GM19099 (cell line): ENCODE measurements at regions not wholly inside any gene's neighbourhood (a gene's known extent, or its start where the extent isn't known, plus 50 kb on each side); places are given as distances from the start of the nearest gene placed in this dataset.

Experiments used
- POLR2A ChIP-seq: IDR thresholded peaks from 3 replicates; pipeline ENCODE4 v1.6.1; 2011; ENCODE audit warnings: low read depth; ENCODE audit not compliant: insufficient read length; ENCODE audit errors: extremely low read depth

DNA sequence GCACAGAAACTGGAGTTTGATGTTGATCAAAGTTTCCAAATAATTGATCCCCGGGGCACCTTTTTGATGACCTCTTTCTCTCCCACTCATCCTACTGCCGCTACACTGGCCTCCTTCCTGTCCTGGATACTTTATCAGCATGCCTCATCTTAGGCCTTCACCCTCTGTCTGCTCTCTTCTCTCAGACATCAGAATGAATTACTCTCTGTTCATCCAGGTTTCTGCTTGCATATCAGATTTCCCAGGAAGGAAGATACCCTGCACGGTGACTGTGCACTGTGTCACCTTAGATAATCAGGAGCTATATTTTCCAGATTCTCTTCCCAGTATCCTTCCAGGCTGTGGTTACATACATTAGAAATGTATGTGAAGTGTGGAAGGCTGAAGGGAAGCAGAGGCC, 397.0 kb downstream of the DIRAS2 start:
- TF ChIP-seq POLR2A, result no peak

DNA sequence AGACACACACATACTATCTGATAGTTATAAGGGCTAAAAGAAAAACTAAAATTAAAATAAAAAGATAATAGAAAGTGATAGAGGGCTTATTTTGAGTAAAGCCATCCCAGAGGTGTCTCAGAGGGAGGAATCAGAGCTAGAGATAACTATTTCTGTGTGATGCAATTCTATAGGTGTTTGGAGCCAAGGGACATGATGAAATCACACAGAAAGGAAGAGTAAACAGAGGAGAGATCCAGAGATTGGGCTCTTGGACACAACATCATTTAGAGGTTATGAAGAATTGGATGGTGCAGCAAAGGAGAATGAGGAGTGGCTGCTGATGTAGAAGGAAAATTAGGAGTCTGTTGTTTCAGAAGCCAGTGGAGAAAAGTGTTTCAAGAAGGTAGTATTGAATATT, 393.5 kb downstream of the DIRAS2 start:
- no peak for TF ChIP-seq POLR2A

DNA sequence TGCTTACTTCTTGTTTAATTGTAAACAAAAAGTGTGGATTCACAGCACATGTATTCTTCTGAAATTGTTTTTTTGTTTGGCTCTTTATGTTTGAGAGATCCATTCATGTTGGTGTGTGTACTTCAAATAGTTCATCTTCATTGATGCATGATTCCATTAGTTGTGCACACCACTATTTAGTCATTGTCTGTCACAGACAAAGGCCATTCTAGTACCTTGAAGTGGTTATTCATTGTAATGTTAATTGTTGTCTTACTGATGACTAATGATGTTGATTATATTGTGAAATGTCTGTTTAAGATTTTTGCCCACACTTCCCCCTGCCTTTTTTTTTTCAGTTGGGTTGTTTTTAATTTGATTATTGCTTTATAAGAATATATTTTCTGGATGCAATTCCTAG, 391.3 kb downstream of the DIRAS2 start:
- TF ChIP-seq POLR2A, result no peak

DNA sequence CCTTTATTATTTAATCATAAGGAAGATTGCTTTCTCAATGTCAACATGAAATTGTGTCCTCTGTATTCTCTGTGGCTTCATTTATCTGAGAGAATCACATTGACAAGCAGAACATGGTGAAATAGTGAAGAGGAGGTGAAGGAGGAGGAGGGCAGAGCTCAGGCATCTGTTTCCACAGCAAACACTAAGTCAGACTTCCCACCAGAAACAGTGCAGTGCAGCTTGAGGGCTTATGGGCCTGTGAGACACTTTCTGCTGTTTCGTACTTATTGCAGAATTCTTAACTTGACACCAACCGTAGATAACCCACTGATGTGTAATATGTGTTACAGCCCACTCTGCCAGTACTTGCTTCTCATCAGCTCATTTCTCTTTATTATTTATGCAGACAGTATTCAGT, 386.3 kb downstream of the DIRAS2 start:
- no peak for TF ChIP-seq POLR2A

DNA sequence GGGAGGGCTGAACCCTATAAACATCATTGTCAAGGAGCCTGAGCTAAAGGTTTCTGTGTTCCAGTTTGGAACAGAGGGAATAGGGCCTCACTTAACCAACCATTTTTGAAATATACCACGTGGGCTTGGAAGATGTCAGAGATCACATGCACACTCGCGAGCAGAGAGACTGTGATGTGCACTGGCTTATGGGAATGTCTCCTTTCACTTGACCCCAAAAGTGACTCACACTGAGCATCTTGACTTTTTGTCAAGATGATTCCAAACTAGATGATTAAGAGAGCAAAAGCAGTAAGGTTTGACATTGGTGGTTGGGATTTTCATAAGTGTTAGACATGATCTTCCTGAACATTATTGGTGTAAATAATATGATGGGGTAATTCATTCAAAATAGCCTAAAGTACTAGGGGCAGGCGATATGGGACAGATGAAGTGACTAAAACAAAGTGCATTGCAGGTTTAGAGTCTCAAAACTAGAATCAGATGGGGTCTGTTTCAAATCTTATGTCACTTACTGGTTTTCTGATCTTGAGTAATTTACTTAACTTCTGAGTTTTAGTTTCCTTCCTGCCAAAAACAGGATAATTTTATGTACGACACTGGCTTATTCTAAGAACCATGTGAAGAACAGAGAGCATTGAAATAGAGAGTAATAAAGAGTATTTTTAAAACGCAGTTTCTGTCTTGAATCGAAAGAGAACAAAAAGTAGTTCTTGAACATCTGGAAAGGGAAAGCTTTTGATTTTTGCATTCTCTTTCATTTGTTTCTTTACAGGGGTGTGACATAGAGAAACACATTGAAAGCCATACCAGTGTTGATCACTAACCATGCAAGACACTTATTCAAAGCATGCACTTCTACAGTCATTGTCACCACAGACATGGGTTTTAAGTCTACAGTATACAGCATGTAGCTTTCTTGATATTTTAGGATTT, 383.0 kb downstream of the DIRAS2 start:
- no peak for TF ChIP-seq POLR2A

DNA sequence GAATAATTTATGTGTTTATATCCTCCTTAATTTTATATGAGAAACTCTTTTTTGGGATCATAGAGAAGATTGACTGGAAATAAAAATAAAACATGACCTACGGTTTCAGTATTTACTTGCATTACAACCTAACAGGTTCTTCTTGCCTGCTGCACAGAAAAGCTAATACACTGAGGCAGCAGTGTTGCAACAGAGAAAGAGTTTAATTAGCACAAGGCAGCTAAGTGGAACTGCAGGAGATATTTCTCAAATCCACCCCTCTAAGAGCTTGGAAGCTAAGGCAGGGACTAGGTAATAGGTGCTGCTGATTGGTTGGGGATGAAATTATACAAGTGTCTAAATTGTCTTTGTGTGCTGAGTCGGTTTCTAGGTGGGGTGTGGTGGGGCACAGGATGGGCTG, 380.9 kb downstream of the DIRAS2 start:
- no peak for TF ChIP-seq POLR2A

DNA sequence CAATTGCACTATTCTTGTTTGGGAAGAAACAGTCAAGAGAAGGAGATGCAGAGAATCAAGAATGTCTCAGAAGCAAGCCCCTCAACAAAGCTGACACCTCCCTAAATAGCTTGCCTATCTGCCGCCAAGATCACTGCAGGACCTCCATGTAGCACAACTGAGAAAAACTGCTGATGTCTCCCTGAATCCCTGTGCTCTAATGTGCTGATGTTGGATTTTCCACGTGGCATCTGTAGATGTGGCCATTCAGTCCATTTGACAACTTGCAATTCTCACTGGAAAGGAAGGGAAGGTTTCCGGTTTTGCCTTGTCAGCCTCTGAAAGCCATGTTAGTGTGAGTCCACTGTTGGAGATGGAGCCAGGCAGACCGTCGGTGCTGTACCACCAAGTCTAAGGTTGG, 374.0 kb downstream of the DIRAS2 start:
- no peak for TF ChIP-seq POLR2A

- TF ChIP-seq POLR2A, result no peak
These were observed 370.9 kb downstream of the DIRAS2 start for GRCh38 chr9:90271707-90272106.

DNA sequence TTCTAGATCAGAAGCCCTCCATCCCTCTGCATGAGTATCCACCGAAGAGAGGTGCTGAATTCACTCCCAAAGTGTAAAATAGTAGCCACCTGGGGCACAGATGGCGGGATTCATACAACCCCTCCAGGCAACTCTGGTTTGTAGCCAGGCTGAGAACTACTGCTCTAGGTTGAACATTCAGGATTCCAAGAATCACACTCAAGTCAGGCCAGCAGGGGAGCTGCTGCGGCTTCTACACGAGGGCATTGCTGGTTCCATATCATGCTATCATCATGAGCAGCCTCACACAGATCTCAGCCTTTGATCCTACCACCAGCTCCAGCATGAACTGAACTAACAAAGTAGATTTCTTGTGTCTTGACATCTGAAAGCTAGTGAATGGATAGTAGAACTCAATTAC, 367.9 kb downstream of the DIRAS2 start:
- no peak for TF ChIP-seq POLR2A

DNA sequence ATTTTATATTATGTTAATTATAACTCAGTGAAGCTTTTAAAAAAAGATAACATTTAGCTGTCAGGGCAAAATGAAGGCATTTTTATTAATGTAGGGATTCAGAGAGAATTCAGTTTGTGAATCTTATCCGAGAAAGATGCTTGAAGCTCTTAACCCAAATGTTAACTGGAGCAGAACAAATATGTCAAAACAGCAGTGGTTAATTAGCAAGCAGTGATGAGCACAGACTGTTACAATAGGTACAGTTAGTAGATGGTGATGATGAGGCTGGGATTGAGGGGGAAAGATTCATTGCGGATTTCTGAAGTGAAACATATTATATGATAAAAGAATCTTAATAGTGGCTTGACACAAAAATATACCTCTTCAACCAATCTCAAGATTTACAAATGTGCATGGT, 356.7 kb downstream of the DIRAS2 start:
- no peak for TF ChIP-seq POLR2A

DNA sequence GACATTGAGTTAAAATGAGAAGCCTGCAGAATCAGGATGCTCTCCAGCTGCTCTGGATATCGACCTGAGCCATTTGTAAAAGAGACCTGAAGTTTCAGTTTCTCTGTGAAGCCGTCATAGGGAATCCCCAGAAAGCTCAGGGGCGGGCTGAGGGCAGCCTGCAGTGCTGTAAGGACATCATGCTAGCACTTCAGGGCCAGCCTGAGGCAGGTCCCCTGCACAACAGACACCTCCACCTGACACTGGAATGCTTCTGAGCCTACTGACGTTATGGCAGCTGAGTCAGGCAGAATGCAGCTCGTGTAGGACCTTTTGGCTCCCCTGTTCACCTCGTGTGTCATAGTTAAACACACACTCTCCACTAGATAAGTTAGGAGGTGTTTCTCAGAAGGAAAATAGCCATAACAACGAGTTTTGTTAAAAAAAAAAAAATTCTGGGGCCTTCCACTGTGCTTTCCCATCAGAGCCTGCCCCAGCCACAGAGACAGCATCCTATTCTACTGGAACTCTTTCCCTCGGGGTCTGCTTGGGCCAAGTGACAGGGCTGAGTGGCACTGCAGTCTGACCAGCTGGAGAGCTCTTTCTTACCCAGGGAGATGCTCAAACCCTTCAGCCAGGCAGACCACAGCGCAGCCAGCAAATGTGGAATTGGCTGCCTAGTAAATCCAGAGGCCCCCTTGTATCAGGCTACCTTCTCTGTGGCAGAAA, 354.9 kb downstream of the DIRAS2 start:
- TF ChIP-seq POLR2A, result peak; percentile 71

- TF ChIP-seq POLR2A, result no peak
These were observed 354.4 kb downstream of the DIRAS2 start for GRCh38 chr9:90288275-90288639.

GRCh38 chr9:90290716-90291485, 351.7 kb downstream of the DIRAS2 start:
- TF ChIP-seq POLR2A, result no peak

DNA sequence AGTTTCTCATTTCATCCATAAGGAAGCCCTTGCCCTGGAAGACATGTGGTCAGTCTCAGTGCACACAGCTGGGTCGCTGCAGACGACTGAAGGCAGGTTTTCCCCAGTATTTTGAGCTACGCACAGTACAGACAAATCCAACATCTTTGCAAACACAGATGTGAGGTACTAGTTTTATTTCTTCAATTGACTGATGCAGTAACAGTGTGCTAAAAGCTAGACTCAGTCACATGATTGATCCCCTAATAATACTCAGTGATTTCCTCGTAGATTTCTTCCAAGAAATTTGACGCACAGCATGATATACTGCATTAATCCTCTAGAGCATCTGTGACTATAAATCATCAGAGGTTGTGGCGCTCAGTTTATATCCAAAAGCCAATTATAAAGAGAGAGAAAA, 346.1 kb downstream of the DIRAS2 start:
- no peak for TF ChIP-seq POLR2A

- TF ChIP-seq POLR2A, result no peak
These were observed 342.7 kb downstream of the DIRAS2 start for GRCh38 chr9:90299968-90300367.
